ENCODE measurements at regions not wholly inside any gene's neighbourhood (a gene's known extent, or its start where the extent isn't known, plus 50 kb on each side); places are given as distances from the start of the nearest gene placed in this dataset.

GRCh38 chr4:35447474-35447873 is 796.8 kb downstream of the ARAP2 start:
- Histone ChIP-seq H3K9me3 (ENCODE audit: control insufficient read depth, low read length) (peaks cover 14% of the 10 kb centered on the region), H3K4me1 (ENCODE audit: control insufficient read depth, insufficient read depth, low read depth, low read length) (no peaks in the 10 kb centered on the region), H3K18ac (ENCODE audit: low read depth in 1 of 2, low read length in 2 of 2) (no peak overlapping the region), H3K4ac (ENCODE audit: low read depth in 1 of 2, low read length in 2 of 2) (no peak overlapping the region), H4K91ac (ENCODE audit: low read length) (no peak overlapping the region), H2BK120ac (ENCODE audit: low read depth, low read length) (no peak overlapping the region), H3K9ac (ENCODE audit: low read length) (no peak overlapping the region), H3K23ac (ENCODE audit: low read length in 2 of 2) (no peak overlapping the region), H2BK15ac (ENCODE audit: low read depth, poor library complexity, severe bottlenecking) (no peak overlapping the region), H2AK5ac (ENCODE audit: low read length, severe bottlenecking) (no peak overlapping the region), H3K4me3 (ENCODE audit: insufficient read depth in 1 of 2, low read depth in 1 of 2, low read length in 2 of 2) (no peak overlapping the region), H4K8ac (ENCODE audit: low read length) (no peak overlapping the region), H3K14ac (ENCODE audit: low read length in 2 of 2) (no peak overlapping the region), H2BK12ac (ENCODE audit: low read length in 2 of 2) (no peak overlapping the region), H2BK5ac (ENCODE audit: low read depth, low read length, poor library complexity, severe bottlenecking) (no peak overlapping the region), H2AFZ (ENCODE audit: low read depth, low read length) (no peak overlapping the region), H3K27me3 (ENCODE audit: control insufficient read depth in 1 of 2, insufficient read depth in 1 of 2, low read length in 2 of 2) (no peaks in the 10 kb centered on the region), H3K4me2 (ENCODE audit: low read length, poor library complexity, severe bottlenecking) (no peak overlapping the region), H3K27ac (ENCODE audit: low read length, poor library complexity, severe bottlenecking) (no peak overlapping the region), H3K79me1 (replicated peaks; ENCODE audit: low read length, poor library complexity, severe bottlenecking) (no peaks in the 10 kb centered on the region), H3K36me3 (ENCODE audit: control insufficient read depth in 1 of 2, insufficient read depth in 2 of 2, low read depth in 1 of 2, low read length in 2 of 2) (no peaks in the 10 kb centered on the region)
- no peak for DNase-seq

GRCh38 chr4:35459045-35459444 is 785.3 kb downstream of the ARAP2 start:
- Histone ChIP-seq H3K9ac (ENCODE audit: low read length) (no peak overlapping the region), H3K79me1 (replicated peaks; ENCODE audit: low read length, poor library complexity, severe bottlenecking) (no peaks in the 10 kb centered on the region), H3K18ac (ENCODE audit: low read depth in 1 of 2, low read length in 2 of 2) (no peak overlapping the region), H2BK12ac (ENCODE audit: low read length in 2 of 2) (no peak overlapping the region), H3K14ac (ENCODE audit: low read length in 2 of 2) (no peak overlapping the region), H4K8ac (ENCODE audit: low read length) (no peak overlapping the region), H2AK5ac (ENCODE audit: low read length, severe bottlenecking) (no peak overlapping the region), H3K27me3 (ENCODE audit: control insufficient read depth in 1 of 2, insufficient read depth in 1 of 2, low read length in 2 of 2) (no peaks in the 10 kb centered on the region), H2BK5ac (ENCODE audit: low read depth, low read length, poor library complexity, severe bottlenecking) (no peak overlapping the region), H3K9me3 (ENCODE audit: control insufficient read depth, low read length) (peaks cover 18% of the 10 kb centered on the region), H2BK15ac (ENCODE audit: low read depth, poor library complexity, severe bottlenecking) (no peak overlapping the region), H2AFZ (ENCODE audit: low read depth, low read length) (no peak overlapping the region), H2BK120ac (ENCODE audit: low read depth, low read length) (no peak overlapping the region), H4K91ac (ENCODE audit: low read length) (no peak overlapping the region), H3K36me3 (ENCODE audit: control insufficient read depth in 1 of 2, insufficient read depth in 2 of 2, low read depth in 1 of 2, low read length in 2 of 2) (no peaks in the 10 kb centered on the region), H3K4me2 (ENCODE audit: low read length, poor library complexity, severe bottlenecking) (no peak overlapping the region), H3K4me3 (ENCODE audit: insufficient read depth in 1 of 2, low read depth in 1 of 2, low read length in 2 of 2) (no peak overlapping the region), H3K27ac (ENCODE audit: low read length, poor library complexity, severe bottlenecking) (no peak overlapping the region), H3K4me1 (ENCODE audit: control insufficient read depth, insufficient read depth, low read depth, low read length) (no peaks in the 10 kb centered on the region), H3K23ac (ENCODE audit: low read length in 2 of 2) (no peak overlapping the region), H3K4ac (ENCODE audit: low read depth in 1 of 2, low read length in 2 of 2) (no peak overlapping the region)
- no peak for DNase-seq

GRCh38 chr4:35461931-35462659 is 782.2 kb downstream of the ARAP2 start:
- no peak overlapping the region for H3K23ac ChIP-seq (ENCODE audit: low read length in 2 of 2)
- H3K27ac ChIP-seq (ENCODE audit: low read length, poor library complexity, severe bottlenecking): no peak overlapping the region
- peaks cover 18% of the 10 kb centered on the region for H3K9me3 ChIP-seq (ENCODE audit: control insufficient read depth, low read length)
- no peak for DNase-seq
- no peak overlapping the region for H3K18ac ChIP-seq (ENCODE audit: low read depth in 1 of 2, low read length in 2 of 2)
- no peak overlapping the region for H3K4me2 ChIP-seq (ENCODE audit: low read length, poor library complexity, severe bottlenecking)
- no peak overlapping the region for H2AK5ac ChIP-seq (ENCODE audit: low read length, severe bottlenecking)
- H3K79me1 ChIP-seq (replicated peaks; ENCODE audit: low read length, poor library complexity, severe bottlenecking): no peaks in the 10 kb centered on the region
- no peaks in the 10 kb centered on the region for H3K4me1 ChIP-seq (ENCODE audit: control insufficient read depth, insufficient read depth, low read depth, low read length)
- no peak overlapping the region for H2BK15ac ChIP-seq (ENCODE audit: low read depth, poor library complexity, severe bottlenecking)
- no peak overlapping the region for H4K8ac ChIP-seq (ENCODE audit: low read length)
- H3K9ac ChIP-seq (ENCODE audit: low read length): no peak overlapping the region
- H2BK5ac ChIP-seq (ENCODE audit: low read depth, low read length, poor library complexity, severe bottlenecking): no peak overlapping the region
- no peaks in the 10 kb centered on the region for H3K36me3 ChIP-seq (ENCODE audit: control insufficient read depth in 1 of 2, insufficient read depth in 2 of 2, low read depth in 1 of 2, low read length in 2 of 2)
- no peak overlapping the region for H3K4me3 ChIP-seq (ENCODE audit: insufficient read depth in 1 of 2, low read depth in 1 of 2, low read length in 2 of 2)
- no peak overlapping the region for H2BK120ac ChIP-seq (ENCODE audit: low read depth, low read length)
- H3K27me3 ChIP-seq (ENCODE audit: control insufficient read depth in 1 of 2, insufficient read depth in 1 of 2, low read length in 2 of 2): no peaks in the 10 kb centered on the region
- H3K4ac ChIP-seq (ENCODE audit: low read depth in 1 of 2, low read length in 2 of 2): no peak overlapping the region
- no peak overlapping the region for H3K14ac ChIP-seq (ENCODE audit: low read length in 2 of 2)
- no peak overlapping the region for H2BK12ac ChIP-seq (ENCODE audit: low read length in 2 of 2)
- no peak overlapping the region for H4K91ac ChIP-seq (ENCODE audit: low read length)
- WGBS: 64% methylated on average over 5 of the region's 5 CpGs
- no peak overlapping the region for H2AFZ ChIP-seq (ENCODE audit: low read depth, low read length)

- Histone ChIP-seq H3K27me3 (ENCODE audit: control insufficient read depth in 1 of 2, insufficient read depth in 1 of 2, low read length in 2 of 2) (no peaks in the 10 kb centered on the region), H2AK5ac (ENCODE audit: low read length, severe bottlenecking) (no peak overlapping the region), H2AFZ (ENCODE audit: low read depth, low read length) (no peak overlapping the region), H3K36me3 (ENCODE audit: control insufficient read depth in 1 of 2, insufficient read depth in 2 of 2, low read depth in 1 of 2, low read length in 2 of 2) (no peaks in the 10 kb centered on the region), H3K27ac (ENCODE audit: low read length, poor library complexity, severe bottlenecking) (no peak overlapping the region), H3K79me1 (replicated peaks; ENCODE audit: low read length, poor library complexity, severe bottlenecking) (no peaks in the 10 kb centered on the region), H3K9ac (ENCODE audit: low read length) (no peak overlapping the region), H2BK5ac (ENCODE audit: low read depth, low read length, poor library complexity, severe bottlenecking) (no peak overlapping the region), H2BK15ac (ENCODE audit: low read depth, poor library complexity, severe bottlenecking) (peak overlapping the region; percentile 26), H3K14ac (ENCODE audit: low read length in 2 of 2) (no peak overlapping the region), H3K23ac (ENCODE audit: low read length in 2 of 2) (no peak overlapping the region), H3K18ac (ENCODE audit: low read depth in 1 of 2, low read length in 2 of 2) (no peak overlapping the region), H4K91ac (ENCODE audit: low read length) (no peak overlapping the region), H2BK12ac (ENCODE audit: low read length in 2 of 2) (no peak overlapping the region), H3K4ac (ENCODE audit: low read depth in 1 of 2, low read length in 2 of 2) (no peak overlapping the region), H3K9me3 (ENCODE audit: control insufficient read depth, low read length) (peaks cover 18% of the 10 kb centered on the region), H3K4me1 (ENCODE audit: control insufficient read depth, insufficient read depth, low read depth, low read length) (no peaks in the 10 kb centered on the region), H3K4me3 (ENCODE audit: insufficient read depth in 1 of 2, low read depth in 1 of 2, low read length in 2 of 2) (no peak overlapping the region), H4K8ac (ENCODE audit: low read length) (no peak overlapping the region), H2BK120ac (ENCODE audit: low read depth, low read length) (no peak overlapping the region), H3K4me2 (ENCODE audit: low read length, poor library complexity, severe bottlenecking) (no peak overlapping the region)
- no peak for DNase-seq
- 86% methylated on average over 18 of the region's 19 CpGs for WGBS
These were observed 780.9 kb downstream of the ARAP2 start for GRCh38 chr4:35463251-35463952.
